Urothelium cell line (cell line): ENCODE measurements at regions not wholly inside any gene's neighbourhood (a gene's known extent, or its start where the extent isn't known, plus 50 kb on each side); places are given as distances from the start of the nearest gene placed in this dataset.
"Not testable (repeated sequence)": the region's sequence is repeated elsewhere in the genome, so short reads cannot be mapped to it uniquely, and the experiment has no call there.

ENCODE experiments used
- DNase-seq: peaks from one replicate; pipeline ENCODE4 v3.0.0; 2011; ENCODE audit warnings: low spot score, mixed read lengths
- FAIRE-seq: peaks from 2 replicates; lab custom pipeline; 2011; peaks lifted over from hg19 to GRCh38; lab: Jason Lieb, UNC

- DNase-seq (no peak), FAIRE-seq (no peak)
Measured at GRCh38 chr21:19198801-19199200, 795.2 kb upstream of the TMPRSS15 start.

- DNase-seq: no peak
- no peak for FAIRE-seq
Measured at GRCh38 chr21:19218163-19218562, 814.6 kb upstream of the TMPRSS15 start.

GRCh38 chr21:19224090-19224489 is 820.5 kb upstream of the TMPRSS15 start:
- FAIRE-seq (no peak), DNase-seq (no peak)

- FAIRE-seq (no peak), DNase-seq (no peak)
Measured at GRCh38 chr21:19228226-19228625, 824.6 kb upstream of the TMPRSS15 start.

- FAIRE-seq: not testable (repeated sequence)
Measured at GRCh38 chr21:19233841-19234240, 830.3 kb upstream of the TMPRSS15 start.

GRCh38 chr21:19236209-19236608 is 832.6 kb upstream of the TMPRSS15 start:
- no peak for DNase-seq
- FAIRE-seq: no peak

More at GRCh38 chr21:19233841-19234240, 830.3 kb upstream of the TMPRSS15 start:
- DNase-seq: not testable (repeated sequence)

GRCh38 chr21:19237608-19238007 is 834.0 kb upstream of the TMPRSS15 start:
- FAIRE-seq (no peak), DNase-seq (no peak)

- DNase-seq (no peak), FAIRE-seq (no peak)
Measured at GRCh38 chr21:19239696-19240095, 836.1 kb upstream of the TMPRSS15 start.

GRCh38 chr21:19244502-19245187 is 841.1 kb upstream of the TMPRSS15 start:
- no peak for FAIRE-seq
- DNase-seq: no peak

- DNase-seq (no peak), FAIRE-seq (no peak)
Measured at GRCh38 chr21:19245188-19245580, 841.6 kb upstream of the TMPRSS15 start.

- DNase-seq: no peak
- FAIRE-seq: no peak
Measured at GRCh38 chr21:19246018-19246417, 842.4 kb upstream of the TMPRSS15 start.

GRCh38 chr21:19256934-19257660 is 853.5 kb upstream of the TMPRSS15 start:
- DNase-seq (no peak), FAIRE-seq (no peak)

GRCh38 chr21:19261731-19262376 is 858.3 kb upstream of the TMPRSS15 start:
- no peak for FAIRE-seq

GRCh38 chr21:19266636-19267035 is 863.1 kb upstream of the TMPRSS15 start:
- no peak for DNase-seq
- FAIRE-seq: no peak

More at GRCh38 chr21:19261731-19262376, 858.3 kb upstream of the TMPRSS15 start:
- no peak for DNase-seq

GRCh38 chr21:19268686-19269085 is 865.1 kb upstream of the TMPRSS15 start:
- FAIRE-seq (no peak), DNase-seq (no peak)

- FAIRE-seq (no peak), DNase-seq (no peak)
Measured at GRCh38 chr21:19275065-19275464, 871.5 kb upstream of the TMPRSS15 start.

- DNase-seq (no peak), FAIRE-seq (no peak)
Measured at GRCh38 chr21:19276665-19277064, 873.1 kb upstream of the TMPRSS15 start.

- DNase-seq (no peak), FAIRE-seq (no peak)
Measured at GRCh38 chr21:19286876-19287275, 883.3 kb upstream of the TMPRSS15 start.

- no peak for FAIRE-seq
- no peak for DNase-seq
Measured at GRCh38 chr21:19290328-19290727, 886.7 kb upstream of the TMPRSS15 start.

- FAIRE-seq (no peak), DNase-seq (no peak)
Measured at GRCh38 chr21:19320291-19320690, 916.7 kb upstream of the TMPRSS15 start.

- FAIRE-seq (no peak), DNase-seq (no peak)
Measured at GRCh38 chr21:19321688-19322087, 918.1 kb upstream of the TMPRSS15 start.

- no peak for FAIRE-seq
Measured at GRCh38 chr21:19322360-19322759, 918.8 kb upstream of the TMPRSS15 start.

More at GRCh38 chr21:19322360-19322759, 918.8 kb upstream of the TMPRSS15 start:
- no peak for DNase-seq
